ENCODE measurements at regions not wholly inside any gene's neighbourhood (a gene's known extent, or its start where the extent isn't known, plus 50 kb on each side); places are given as distances from the start of the nearest gene placed in this dataset.
"Not testable (repeated sequence)": the region's sequence is repeated elsewhere in the genome, so short reads cannot be mapped to it uniquely, and the experiment has no call there.

DNA sequence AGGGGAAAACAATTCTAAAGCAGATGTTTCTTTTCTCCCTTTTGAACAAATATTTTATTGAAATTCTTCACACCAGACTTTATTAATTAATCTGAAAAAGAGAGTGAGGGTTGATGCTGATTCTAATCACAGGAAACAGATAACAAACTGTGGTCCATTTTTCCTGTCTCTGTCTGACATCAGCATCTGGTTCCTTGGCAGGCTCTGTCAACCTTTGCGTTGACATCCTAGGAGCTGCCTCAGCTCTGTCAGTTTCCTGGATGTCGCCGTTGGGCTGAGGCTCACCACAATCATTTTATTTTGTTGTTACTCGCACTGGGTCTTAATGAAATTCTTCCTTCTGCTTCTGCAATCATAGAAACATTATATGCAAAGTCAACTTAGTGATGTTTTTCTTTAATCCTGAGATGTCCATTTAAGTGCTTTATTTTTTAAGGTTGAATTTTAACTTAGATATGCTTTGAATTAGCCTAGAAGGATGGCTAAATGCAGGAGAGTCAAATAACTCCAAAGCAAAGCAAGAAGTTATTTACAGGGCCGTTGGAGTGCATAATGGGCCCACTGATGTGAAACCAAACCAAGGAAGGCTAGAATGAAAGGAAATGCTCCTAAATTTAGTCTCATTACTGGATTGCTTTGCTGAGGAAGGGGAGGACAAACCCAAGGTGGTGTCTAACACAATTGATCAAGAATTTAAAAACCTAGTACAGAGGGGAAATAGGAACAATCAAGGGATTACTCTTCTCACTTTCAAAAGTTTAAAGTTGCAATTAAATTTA is 542.4 kb downstream of the FLRT2 start:
- no peak for DNase-seq (ENCODE audit: low read depth)

DNA sequence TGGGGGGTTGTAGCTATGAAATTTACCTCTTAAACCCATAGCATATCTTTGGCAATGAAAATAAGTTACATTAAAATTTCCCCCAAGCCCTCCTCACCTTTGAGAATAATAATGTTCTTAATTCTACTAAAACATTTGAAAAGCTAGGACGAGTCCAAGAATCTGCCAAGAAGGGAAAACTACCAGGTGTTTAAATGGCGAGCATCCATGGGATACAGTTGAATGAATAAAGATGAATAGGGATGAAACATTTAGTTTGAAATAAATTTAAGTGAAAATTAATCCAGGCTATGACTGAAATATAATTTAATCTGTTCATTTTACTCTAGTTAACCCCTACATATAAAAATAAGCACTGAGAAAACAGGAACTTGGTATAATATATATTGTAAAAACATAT is 536.7 kb downstream of the FLRT2 start:
- no peak for DNase-seq (ENCODE audit: low read depth)

DNA sequence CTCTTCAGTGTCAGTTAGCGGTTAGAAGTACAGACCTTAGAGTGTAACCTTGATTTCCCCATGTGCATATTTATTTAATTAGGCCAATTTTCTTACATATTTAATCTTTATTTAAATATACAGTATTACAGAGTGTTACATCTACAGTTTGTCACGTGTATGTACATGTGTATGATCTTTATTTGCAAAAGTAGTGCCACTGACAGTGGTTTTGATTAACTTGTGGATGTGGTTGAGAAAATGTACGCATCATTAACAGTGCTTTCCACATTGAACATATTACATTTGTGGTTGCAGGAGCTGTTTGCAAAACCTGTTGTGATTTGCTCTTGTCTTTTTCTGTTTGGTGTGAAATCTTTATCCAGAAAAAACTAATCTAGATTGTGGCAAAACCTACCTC is 535.5 kb downstream of the FLRT2 start:
- no peak for DNase-seq (ENCODE audit: low read depth)

DNA sequence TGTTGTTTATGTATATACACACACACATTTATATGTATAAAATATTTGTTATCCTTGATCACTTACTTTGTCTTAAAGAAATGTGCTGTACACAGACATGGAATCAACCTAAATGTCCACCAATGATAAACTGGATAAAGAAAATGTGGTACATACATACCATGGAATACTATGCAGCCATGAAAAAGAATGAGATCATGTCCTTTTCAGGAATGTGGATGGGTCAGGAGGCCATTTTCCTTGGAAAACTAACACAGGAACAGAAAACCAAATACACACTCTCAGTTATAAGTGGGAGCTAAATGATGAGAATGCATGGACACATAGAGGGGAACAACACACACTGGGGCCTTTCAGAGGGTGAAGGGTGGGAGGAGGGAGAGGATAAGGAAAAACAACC is 534.7 kb downstream of the FLRT2 start:
- DNase-seq (ENCODE audit: low read depth), result not testable (repeated sequence)

DNA sequence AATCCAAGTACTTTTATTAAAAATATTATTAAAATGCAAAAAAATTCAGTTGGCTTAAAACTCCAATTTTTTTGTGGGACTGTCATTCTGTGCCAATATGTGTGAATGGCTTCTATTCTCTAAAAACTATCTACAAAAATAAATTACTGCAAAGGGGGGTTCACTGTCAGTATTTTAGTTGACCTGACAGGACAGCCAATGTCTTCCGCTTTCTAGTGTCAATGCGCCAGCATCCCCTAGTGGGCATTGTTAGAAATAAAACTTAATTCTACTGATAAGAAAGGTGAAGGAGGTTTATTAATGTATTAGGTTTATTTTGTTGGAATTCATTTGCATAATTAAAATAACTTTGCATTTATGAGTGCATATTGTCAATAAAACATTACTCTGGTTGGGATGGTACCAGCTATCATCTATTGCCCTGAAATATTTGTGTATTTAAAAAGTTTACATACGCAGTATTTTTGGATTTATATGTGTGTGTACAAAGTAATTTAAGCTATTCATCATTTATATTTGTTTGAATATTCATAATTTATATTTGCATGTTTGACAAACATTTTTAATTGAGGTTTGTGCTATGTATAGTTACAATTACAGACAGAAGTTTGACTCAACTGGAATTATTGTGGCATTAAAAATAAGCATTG is 527.2 kb downstream of the FLRT2 start:
- no peak for DNase-seq (ENCODE audit: low read depth)

DNA sequence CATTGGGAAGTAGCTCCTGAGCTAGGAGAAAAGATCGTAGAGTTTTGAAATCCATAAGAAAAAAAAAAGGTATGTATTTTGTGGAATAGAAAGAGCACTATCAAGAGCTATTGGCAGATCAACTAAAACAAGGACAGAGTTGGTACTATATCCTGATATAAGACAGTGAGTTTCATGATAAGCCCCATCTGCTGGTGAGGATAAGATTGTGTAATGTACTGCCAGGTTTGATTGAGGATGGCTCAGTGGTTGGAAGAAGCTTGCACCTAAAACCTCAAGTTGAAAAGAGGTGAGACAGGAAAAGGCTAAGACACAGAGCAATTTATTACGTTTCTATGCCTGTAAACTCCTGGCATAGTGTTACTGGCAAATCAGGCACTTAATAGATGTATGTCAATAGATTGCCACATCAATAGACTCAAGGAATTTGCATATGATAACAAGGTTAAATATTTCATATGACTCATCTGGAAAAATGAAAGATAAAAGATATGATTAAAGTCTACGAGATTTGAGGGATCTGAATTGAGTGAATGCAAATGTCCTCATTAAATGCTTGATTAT is 525.6 kb downstream of the FLRT2 start:
- no peak for DNase-seq (ENCODE audit: low read depth)

DNA sequence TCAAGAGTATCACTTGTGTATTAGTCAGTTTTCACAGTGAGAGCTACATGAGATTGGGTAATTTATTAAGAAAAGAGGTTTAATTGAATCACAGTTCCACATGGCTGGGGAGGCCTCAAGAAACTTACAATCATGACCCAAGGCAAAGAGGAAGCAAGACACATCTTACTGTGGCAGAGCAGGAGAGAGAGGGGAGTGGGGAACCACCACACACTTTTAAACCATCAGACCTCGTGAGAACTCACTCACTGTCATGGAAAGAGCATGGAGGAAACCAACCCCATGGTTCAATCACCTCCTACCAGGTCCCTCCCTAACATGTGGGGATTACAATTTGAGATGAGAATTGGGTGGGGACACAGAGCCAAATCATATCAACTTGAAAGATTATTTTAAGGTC is 522.9 kb downstream of the FLRT2 start:
- no peak for DNase-seq (ENCODE audit: low read depth)

DNA sequence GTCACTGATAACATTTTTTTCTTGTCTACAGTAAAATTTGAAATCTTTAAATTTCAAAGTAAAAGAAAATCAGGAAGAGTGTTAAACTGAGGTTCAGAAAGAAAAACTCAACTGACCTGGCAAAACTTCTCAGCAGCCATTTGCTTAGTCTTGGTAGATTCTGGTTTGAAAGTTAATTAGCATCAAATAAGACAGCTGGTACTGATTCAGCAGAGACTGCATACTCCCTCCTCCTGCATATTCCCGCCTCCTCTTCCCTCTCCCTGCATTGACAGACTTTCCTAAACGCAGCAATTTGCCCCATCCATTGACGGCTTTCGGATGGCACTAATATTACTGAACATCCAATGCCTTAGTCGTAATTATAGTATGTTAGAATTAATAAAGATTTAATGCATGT is 520.8 kb downstream of the FLRT2 start:
- DNase-seq (ENCODE audit: low read depth), result no peak

DNA sequence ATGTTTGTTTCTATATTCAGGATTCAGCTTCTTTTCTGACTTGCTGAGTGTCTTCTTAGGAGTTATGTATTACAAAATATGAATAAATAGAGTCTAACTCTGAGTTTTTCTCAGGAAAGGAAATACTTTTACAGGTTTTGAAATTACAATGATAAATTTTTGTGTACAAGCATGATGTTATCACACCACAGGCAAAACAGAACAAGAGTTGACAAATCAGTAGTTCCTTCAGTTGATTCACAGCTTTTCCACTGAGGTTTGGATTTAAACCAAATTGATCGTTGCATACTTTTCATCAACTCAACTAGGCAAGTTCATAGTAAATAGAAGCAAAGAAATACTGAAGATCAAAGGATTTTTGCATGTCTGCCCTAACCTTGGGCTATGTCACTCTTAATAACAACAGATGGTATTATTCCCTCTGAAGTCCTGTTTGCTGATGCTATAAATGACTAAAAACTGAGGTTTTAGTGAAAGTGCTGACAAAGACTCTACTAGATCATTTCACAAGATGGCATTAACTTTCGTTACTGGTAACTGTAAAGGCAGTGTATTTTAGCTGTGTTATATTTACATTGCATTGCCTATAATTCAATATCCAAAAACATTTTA is 520.2 kb downstream of the FLRT2 start:
- no peak for DNase-seq (ENCODE audit: low read depth)

DNA sequence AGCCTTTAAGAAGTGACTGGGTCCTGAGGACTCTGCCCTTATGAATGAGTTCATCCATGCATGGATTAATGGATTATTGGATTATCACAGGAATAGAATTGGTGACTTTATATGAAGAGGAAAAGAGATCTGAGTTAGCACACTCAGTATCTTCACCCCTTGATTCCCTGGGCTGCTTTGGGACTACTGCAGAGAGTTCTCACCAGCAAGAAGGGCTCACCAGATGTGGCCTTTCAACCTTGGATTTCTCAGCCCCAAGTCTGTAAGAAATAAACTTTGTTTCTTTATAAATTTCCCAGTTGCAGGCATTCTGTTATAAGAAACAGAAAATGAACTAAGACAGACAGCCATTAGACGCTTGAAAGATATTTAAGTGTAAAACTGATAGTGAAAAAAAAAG is 509.2 kb downstream of the FLRT2 start:
- DNase-seq (ENCODE audit: low read depth), result no peak

DNA sequence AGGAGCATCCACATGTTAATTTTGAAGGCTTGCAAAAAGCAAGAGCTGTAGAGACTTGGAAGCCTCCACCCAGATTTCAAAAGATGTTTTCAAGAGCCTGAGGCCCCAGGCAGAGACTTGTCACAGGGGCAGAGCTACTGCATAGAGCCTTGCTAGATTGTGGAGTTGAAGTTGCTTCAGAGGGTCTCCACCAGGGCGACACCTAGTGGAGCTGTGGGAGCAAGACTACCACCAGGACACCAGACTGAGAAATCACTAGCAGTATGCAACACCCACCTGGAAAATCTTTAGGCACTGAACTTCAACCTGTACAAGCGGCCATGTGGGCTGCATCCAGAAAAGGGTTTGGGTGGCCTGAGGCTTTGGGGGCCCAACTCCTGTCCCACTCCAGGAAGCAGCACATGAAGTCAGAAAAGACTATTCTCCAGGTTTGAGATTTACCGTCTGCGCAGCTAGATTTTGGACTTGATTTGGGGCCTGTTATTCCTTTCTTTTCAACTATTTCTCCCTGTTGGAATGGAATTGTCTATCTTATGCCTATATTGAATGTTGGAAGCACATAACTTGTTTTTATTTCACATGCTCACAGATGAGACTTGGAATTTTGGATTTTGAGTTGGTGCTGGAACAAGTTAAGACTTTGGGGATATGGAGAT is 508.6 kb downstream of the FLRT2 start:
- peak; percentile 3 for DNase-seq (ENCODE audit: low read depth)

DNA sequence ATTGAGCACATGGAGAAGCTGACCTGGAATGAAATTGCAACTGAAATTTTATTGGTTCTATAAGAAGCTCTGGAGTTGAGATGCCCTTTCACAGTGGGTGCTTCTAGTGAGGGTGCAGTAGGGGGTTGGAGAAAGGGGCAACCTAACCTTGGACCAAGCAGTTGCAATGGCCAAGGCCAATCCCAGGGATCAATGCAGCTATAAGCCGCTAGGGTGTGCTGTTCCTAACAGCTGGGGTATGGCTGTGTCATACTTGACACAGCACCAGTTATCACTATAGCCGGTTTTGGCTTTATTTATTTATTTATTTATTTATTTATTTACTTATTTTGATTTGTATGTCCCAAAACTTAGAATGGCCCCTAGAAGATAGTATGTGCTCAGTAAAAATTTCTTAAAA is 505.9 kb downstream of the FLRT2 start:
- no peak for DNase-seq (ENCODE audit: low read depth)

DNA sequence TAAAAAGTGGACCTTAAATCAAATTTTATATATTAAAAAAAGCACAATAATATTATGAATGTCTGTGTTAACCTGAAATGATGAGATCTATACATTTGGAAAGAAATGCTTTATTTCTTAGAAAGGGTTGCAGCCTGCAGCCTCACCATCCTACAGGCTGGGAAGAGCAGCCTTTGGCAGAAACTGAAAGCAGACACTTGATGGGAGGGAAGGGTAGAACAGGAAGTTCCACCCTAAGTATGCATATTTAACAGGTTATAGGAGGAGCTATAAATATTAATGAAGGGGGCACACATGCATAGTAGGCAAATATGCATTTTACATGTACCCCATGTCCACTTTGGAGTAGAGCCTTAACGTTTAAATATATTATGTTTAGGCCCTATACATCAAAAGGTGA is 498.0 kb downstream of the FLRT2 start:
- no peak for DNase-seq (ENCODE audit: low read depth)

DNA sequence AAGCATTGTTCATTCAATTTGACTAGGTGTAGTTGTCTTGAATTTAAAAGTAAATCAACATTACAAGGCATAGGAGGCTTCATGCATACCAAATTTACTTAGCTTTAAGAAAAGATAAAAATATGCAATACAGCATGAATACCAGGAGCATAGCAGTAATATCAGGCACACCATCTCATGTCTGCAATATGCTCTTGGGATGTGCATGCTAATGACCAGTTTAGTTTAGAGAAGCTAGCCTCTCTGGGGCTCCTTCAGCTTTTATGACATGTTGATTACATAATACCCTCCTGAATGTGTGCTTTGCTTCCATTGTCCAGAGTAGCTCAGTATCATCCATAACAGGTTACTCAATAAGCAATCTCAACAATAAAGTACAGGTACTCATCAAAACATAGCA is 497.2 kb downstream of the FLRT2 start:
- DNase-seq (ENCODE audit: low read depth), result no peak

DNA sequence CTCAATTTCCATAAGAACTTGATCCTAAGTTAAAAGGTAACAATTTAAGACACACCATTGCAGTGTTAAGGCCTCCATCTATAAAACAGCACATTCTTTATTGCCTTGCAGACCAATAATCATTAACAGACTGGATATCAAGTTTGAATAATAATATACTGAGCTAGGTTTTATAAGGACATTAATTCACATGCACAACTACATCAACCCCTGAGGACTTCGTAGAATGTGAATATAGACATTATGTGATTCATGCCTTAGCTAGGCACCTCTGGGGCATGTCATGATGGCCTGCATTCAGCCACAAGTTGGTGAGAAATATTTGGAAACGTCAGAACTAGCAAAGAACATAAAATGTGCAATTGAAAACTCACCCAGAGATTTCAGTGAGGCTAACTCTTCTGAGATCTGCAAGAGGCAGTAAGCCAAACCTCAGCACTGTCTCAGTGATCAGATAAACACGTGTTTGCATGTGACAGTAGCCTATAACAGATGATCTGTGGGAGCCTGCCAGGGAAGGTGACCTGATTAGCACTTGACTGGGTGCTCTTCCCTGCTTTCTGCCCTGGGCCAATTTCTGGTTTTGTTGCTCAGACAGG is 492.2 kb downstream of the FLRT2 start:
- DNase-seq (ENCODE audit: low read depth), result no peak

DNA sequence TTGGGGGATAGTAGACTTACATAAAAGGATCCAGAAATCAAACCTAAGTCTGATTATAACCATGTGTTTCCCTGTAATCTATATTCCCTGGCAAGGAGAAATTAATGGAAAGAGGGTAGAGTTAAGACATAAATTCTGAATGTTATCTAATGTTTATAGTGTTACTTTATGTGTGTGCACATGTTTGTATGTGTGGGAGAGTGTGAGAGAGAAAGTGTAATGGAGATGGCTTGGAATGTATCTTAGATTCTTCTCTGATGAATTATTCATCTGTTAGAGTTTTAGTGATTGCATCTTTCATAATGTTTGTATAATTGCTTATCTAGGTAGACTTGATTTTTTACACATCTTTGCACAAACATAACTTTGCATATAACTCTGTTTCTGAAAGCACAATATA is 490.9 kb downstream of the FLRT2 start:
- no peak for DNase-seq (ENCODE audit: low read depth)

DNA sequence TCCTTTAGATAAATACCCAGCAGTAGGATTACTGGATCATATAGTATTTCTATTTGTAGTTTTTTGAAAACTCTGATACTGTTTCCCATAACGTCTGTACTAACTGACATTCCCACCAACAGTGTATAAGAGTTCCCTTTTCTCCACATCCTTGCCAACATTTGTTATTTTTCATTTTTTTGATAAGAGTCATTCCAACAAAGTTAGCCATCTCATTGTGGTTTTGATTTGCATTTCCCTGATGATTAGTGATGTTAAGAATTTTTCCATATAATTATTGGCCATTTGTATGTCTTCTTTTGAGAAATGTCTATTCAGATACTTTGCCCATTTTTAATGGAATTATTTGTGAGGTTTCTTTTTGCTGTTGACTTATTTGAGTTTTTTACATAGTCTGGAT is 486.0 kb downstream of the FLRT2 start:
- no peak for DNase-seq (ENCODE audit: low read depth)

DNA sequence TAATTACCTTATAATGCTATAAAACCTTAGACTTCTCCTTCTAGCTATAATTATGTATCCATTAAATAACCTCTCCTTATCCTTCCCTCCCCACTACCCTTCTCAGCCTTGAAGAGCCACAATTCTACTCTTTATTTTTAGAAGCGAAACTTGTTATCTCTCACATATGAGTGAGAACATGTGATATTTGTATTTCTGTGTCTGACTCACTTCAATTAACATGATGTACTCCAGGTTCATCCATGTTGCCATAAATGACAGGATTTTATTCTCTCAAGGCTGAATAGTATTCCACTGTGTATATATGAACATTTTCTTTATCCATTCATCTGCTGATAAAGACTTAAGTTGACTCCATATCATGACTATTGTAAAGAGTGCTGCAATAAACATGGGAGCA is 485.6 kb downstream of the FLRT2 start:
- DNase-seq (ENCODE audit: low read depth), result no peak

DNA sequence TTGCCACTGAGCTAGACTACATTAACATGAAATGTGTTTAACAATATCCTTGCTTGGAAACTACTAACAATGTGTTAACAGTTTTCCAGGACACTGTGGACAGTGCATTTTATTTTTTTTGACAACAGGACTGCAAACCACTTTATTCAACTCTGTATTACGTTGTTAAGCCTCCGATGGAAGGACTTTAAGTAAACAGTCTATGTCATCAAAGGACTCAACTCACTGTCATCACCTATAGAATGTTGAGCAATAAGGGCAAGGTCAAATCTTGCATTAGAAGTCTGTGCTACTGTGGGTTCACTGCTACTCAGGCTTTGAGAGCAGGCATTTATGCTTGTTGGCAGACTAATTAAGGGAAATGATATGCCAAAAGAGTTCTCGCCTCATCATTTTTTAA is 483.7 kb downstream of the FLRT2 start:
- no peak for DNase-seq (ENCODE audit: low read depth)

DNA sequence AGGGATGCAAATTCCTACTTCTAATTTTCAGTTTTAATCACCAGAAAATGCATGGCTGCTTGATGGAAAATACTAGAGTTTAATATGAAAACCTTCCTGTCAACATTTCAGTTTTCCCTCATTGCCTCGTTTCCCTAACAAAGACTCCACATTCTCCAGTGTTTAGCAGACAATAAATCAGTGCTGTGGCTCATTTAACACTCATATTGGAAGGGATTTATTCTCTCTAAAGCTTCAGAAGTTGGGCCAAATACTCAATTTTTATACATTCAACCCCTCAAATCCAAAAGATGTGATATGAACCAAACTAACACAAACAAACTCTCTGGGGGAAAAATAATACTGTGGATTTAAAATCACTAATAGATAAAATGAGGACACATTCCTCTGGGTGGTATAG is 482.5 kb downstream of the FLRT2 start:
- no peak for DNase-seq (ENCODE audit: low read depth)

DNA sequence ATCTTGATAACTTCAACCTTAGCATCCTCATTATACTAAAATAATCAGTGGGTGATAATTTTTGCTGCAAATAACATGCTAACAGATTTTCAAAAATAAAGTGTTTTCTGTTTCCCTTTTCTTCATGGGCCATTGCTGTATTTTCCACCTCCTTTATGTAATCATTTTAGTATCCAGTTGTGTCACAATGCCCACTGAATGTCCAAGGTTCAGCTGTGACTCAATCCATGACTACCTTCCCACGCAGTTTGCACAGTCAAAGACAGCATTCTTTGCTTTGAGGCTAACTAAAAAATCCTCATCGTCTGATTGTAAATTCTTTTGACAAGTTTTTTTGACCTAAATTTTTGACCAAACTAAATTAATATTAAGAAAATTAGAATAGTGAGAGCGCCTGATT is 474.1 kb downstream of the FLRT2 start:
- DNase-seq (ENCODE audit: low read depth), result no peak

DNA sequence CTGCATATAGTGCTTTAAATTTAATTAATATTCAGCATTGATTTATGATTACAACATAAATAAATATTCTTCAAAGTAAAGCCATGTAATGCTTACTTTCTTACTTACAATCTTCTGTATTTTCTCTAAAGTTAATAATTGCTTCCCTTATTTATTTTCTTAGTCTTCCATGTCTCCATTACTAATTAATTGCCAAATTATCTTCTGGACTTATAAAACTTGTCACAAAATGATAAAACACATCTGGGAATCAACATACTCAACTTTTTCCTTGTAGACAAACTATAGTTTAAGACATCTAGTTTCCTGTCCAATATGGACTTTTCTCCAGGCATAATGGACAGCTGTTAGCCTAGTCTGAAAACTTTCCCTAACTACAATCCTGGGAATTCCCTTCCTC is 466.6 kb downstream of the FLRT2 start:
- no peak for DNase-seq (ENCODE audit: low read depth)

Measured in T follicular helper cell (primary cell).